Panc1 (cell line): ENCODE measurements at regions not wholly inside any gene's neighbourhood (a gene's known extent, or its start where the extent isn't known, plus 50 kb on each side); places are given as distances from the start of the nearest gene placed in this dataset.

ENCODE experiments used
- CTCF ChIP-seq: fragments of 450-650 bp; IDR thresholded peaks from 2 replicates; pipeline ENCODE4 v1.5.1; 2017; ENCODE audit warnings: mild to moderate bottlenecking
- POLR2AphosphoS5 ChIP-seq: IDR thresholded peaks from 2 replicates; pipeline ENCODE4 v1.6.1; 2012; ENCODE audit warnings: mild to moderate bottlenecking, low read depth, low read length, moderate library complexity
- REST ChIP-seq, 2 experiments: IDR thresholded peaks; 2 replicates each; pipeline ENCODE4 v1.6.1; 2011 to 2012; ENCODE audit warnings: low read depth in 2 of 2, control low read depth in 1 of 2, low read length in 1 of 2, mild to moderate bottlenecking in 1 of 2, moderate library complexity in 1 of 2; ENCODE audit not compliant: insufficient read depth in 1 of 2

- TF ChIP-seq CTCF (no peak), POLR2AphosphoS5 (no peak), REST (IDR thresholded peaks at IDR 0.05; ENCODE audit: insufficient read depth in 1 of 2, low read depth in 2 of 2, low read length in 1 of 2) (no peak)
Measured at GRCh38 chr2:48219555-48220436, 94.7 kb upstream of the FOXN2 start.
